GM12878 (cell line): ENCODE measurements at regions not wholly inside any gene's neighbourhood (a gene's known extent, or its start where the extent isn't known, plus 50 kb on each side); places are given as distances from the start of the nearest gene placed in this dataset.

Source experiments
- ATAC-seq: fragments of 200-7000 bp; cut with Tn5 transposase; 3 replicates; pipeline ENCODE4 v1.9.1; 2020; ENCODE audit warnings: mild to moderate bottlenecking, moderate library complexity
- BruUV-seq: library from RNA; stranded (reverse); fragments of 400-500 nt; replicated peaks from 2 replicates; lab custom pipeline; 2021; lab: Mats Ljungman, UMichigan
- CTCF ChIA-PET: fragments of 300-600 bp; sonication (Branson Sonifier 250); formaldehyde crosslinking; extraction: SDS; loops from one replicate; lab custom pipeline; 2021; ENCODE audit warnings: inconsistent platforms; lab: Yijun Ruan, JAX
- POLR2A ChIA-PET: fragments of 350-600 bp; formaldehyde crosslinking; extraction: SDS; loops from one replicate; lab custom pipeline; 2021; ENCODE audit warnings: inconsistent platforms; lab: Charles Lee
- RAD21 ChIA-PET: fragments of 300-600 bp; sonication (Branson Sonifier 250); formaldehyde crosslinking; loops from one replicate; lab custom pipeline; 2023; ENCODE audit warnings: antibody characterized with exemption; ENCODE audit not compliant: unreplicated experiment; lab: Charles Lee
- SMC1A ChIA-PET: fragments of 300-600 bp; sonication (Branson Sonifier 250); formaldehyde crosslinking; loops from one replicate; lab custom pipeline; 2023; ENCODE audit not compliant: unreplicated experiment, uncharacterized antibody; lab: Charles Lee
- DNase-seq: peaks from one replicate; pipeline ENCODE4 v3.0.0-alpha.2; 2011; ENCODE audit warnings: low read depth, low spot score
- FAIRE-seq: peaks from 3 replicates; lab custom pipeline; 2011; peaks lifted over from hg19 to GRCh38; lab: Jason Lieb, UNC
- H2AFZ ChIP-seq: 2 replicates; pipeline ENCODE4 v1.6.0; 2011; ENCODE audit warnings: low read depth, low read length, control low read depth; ENCODE audit not compliant: control insufficient read depth
- H3K27ac ChIP-seq: 2 replicates; pipeline ENCODE4 v1.5.1; 2011; ENCODE audit warnings: control low read depth; ENCODE audit not compliant: control insufficient read depth, insufficient read depth
- H3K27me3 ChIP-seq, 2 experiments: replicated peaks in 1 of 2; 2 replicates each; pipeline versions ENCODE4 v1.6.0 to v1.6.1; 2011; ENCODE audit warnings: low read length in 1 of 2; ENCODE audit not compliant: control insufficient read depth in 2 of 2, insufficient read depth in 2 of 2
- H3K36me3 ChIP-seq, 2 experiments: 2 replicates each; pipeline ENCODE4 v1.5.1; 2011; ENCODE audit warnings: low read length in 1 of 2; ENCODE audit not compliant: control insufficient read depth in 2 of 2, insufficient read depth in 2 of 2
- H3K4me1 ChIP-seq: 2 replicates; pipeline ENCODE4 v1.6.1; 2011; ENCODE audit warnings: mild to moderate bottlenecking, low read length, moderate library complexity, mixed read lengths; ENCODE audit not compliant: control insufficient read depth, insufficient read depth
- H3K4me2 ChIP-seq: 2 replicates; pipeline ENCODE4 v1.6.0; 2011; ENCODE audit warnings: control low read depth; ENCODE audit not compliant: control insufficient read depth, insufficient read depth
- H3K4me3 ChIP-seq: fragments of 200-600 bp; sonication (generic); 2 replicates; pipeline ENCODE4 v1.5.1; 2016
- H3K79me2 ChIP-seq: 2 replicates; pipeline ENCODE4 v1.6.0; 2011; ENCODE audit warnings: low read length; ENCODE audit not compliant: control insufficient read depth, insufficient read depth
- H3K9ac ChIP-seq: 2 replicates; pipeline ENCODE4 v1.8.0; 2011; ENCODE audit warnings: low read length, control low read depth, mixed read lengths; ENCODE audit not compliant: control insufficient read depth, insufficient read depth
- H3K9me3 ChIP-seq: replicated peaks from 3 replicates; pipeline ENCODE4 v1.5.1; 2011; ENCODE audit warnings: mild to moderate bottlenecking, low read length; ENCODE audit not compliant: control insufficient read depth, insufficient read depth
- H4K20me1 ChIP-seq: 2 replicates; pipeline ENCODE4 v1.6.0; 2011; ENCODE audit not compliant: control insufficient read depth, insufficient read depth
- NR2F1 ChIP-seq: fragments of 450-650 bp; conservative IDR thresholded peaks from 2 replicates; pipeline ENCODE4 v1.6.1; 2017; ENCODE audit warnings: mild to moderate bottlenecking
- SUPT20H ChIP-seq: IDR thresholded peaks from 2 replicates; pipeline ENCODE4 v1.6.1; 2011; ENCODE audit warnings: low read depth, mild to moderate bottlenecking, low read length, moderate library complexity, borderline replicate concordance; ENCODE audit not compliant: control insufficient read depth
- WGBS: methylation state at CpG from one replicate; pipeline ENCODE4 v1.1.6; 2016; ENCODE audit warnings: low lambda C conversion rate; ENCODE audit not compliant: insufficient replicate concordance, insufficient coverage; ENCODE audit errors: missing lambda C conversion rate; 5-methylcytosine and 5-hydroxymethylcytosine counted together
- in situ Hi-C: fragments of 300-500 bp; cut with MboI; formaldehyde crosslinking; loops from 9 replicates; pipeline ENCODE4 v1.14.3; 2018; ENCODE audit warnings: mixed read lengths
- intact Hi-C: fragments of 100-400 bp; cut with micrococcal nuclease; formaldehyde crosslinking; loops from one replicate; pipeline ENCODE4 v1.14.2; 2022; ENCODE audit not compliant: unreplicated experiment

GRCh38 chr3:77807312-77807711 lies 767.4 kb downstream of the ROBO2 start:
- WGBS: 46% methylated on average over 3 of the region's 3 CpGs
- SMC1A ChIA-PET: no interaction called here
- RAD21 ChIA-PET: no interaction called here

GRCh38 chr3:77814845-77815244 lies 774.9 kb downstream of the ROBO2 start:
- SMC1A ChIA-PET: interaction anchor here (1.0 to 1.6 kb wide), 2 partner anchors 16 to 50 kb away, joined by 3 to 4 read pairs; no protein-coding TSS in a partner anchor
- H3K27ac ChIP-seq: no peak overlapping the region
- no TSS peak for BruUV-seq
- CTCF ChIA-PET: interaction anchor here (0.7 kb wide), 1 partner anchor 10 kb away, joined by 3 read pairs; no protein-coding TSS in a partner anchor
- in situ Hi-C loops: no loop called here
- RAD21 ChIA-PET: no interaction called here
- no peak for TF ChIP-seq SUPT20H
- TF ChIP-seq, all 136 proteins: peak for 0
- H2AFZ ChIP-seq: no peak overlapping the region
- intact Hi-C loops: no loop called here
- H3K79me2 ChIP-seq: no peaks in the 10 kb centered on the region
- H3K4me3 ChIP-seq: no peak overlapping the region
- no peaks in the 10 kb centered on the region for H3K36me3 ChIP-seq
- H3K9me3 ChIP-seq: no peaks in the 10 kb centered on the region
- H3K4me1 ChIP-seq: no peaks in the 10 kb centered on the region
- no peak for FAIRE-seq
- H3K27me3 ChIP-seq: no peaks in the 10 kb centered on the region
- POLR2A ChIA-PET: no interaction called here
- H4K20me1 ChIP-seq: no peaks in the 10 kb centered on the region
- ATAC-seq: no peak
- DNase-seq: no peak
- H3K4me2 ChIP-seq: no peak overlapping the region
- no peak overlapping the region for H3K9ac ChIP-seq

More at GRCh38 chr3:77807312-77807711, 767.4 kb downstream of the ROBO2 start:
- Histone ChIP-seq H4K20me1 (no peaks in the 10 kb centered on the region), H3K9me3 (no peaks in the 10 kb centered on the region), H3K9ac (no peak overlapping the region), H3K4me3 (no peak overlapping the region), H3K4me1 (no peaks in the 10 kb centered on the region)
- POLR2A ChIA-PET: no interaction called here
- DNase-seq (no peak), ATAC-seq (no peak)
- CTCF ChIA-PET: no interaction called here
- intact Hi-C loops: no loop called here
- no peak for TF ChIP-seq NR2F1
- TF ChIP-seq, all 136 proteins: peak for 0
- no peak for FAIRE-seq
- H3K27ac ChIP-seq: no peak overlapping the region
- no peaks in the 10 kb centered on the region for H3K36me3 ChIP-seq
- no peaks in the 10 kb centered on the region for H3K27me3 ChIP-seq
- BruUV-seq: no TSS peak
- H3K79me2 ChIP-seq: no peaks in the 10 kb centered on the region
- in situ Hi-C loops: no loop called here
- no peak overlapping the region for H2AFZ ChIP-seq
- no peak overlapping the region for H3K4me2 ChIP-seq
